Muscle layer of duodenum (tissue), 2 donors: ENCODE measurements at regions not wholly inside any gene's neighbourhood (a gene's known extent, or its start where the extent isn't known, plus 50 kb on each side); places are given as distances from the start of the nearest gene placed in this dataset.

Experiments used
- H3K27ac ChIP-seq: one replicate; pipeline ENCODE4 v1.7.0; 2013; ENCODE audit warnings: mild to moderate bottlenecking, low read length
- H3K27me3 ChIP-seq: one replicate; pipeline ENCODE4 v1.7.0; 2013; ENCODE audit warnings: low read depth, mild to moderate bottlenecking, control low read depth, low read length
- H3K36me3 ChIP-seq, 2 donors: one replicate each; pipeline ENCODE4 v1.7.0; 2013; ENCODE audit warnings: low read length in 2 of 2, control low read depth in 1 of 2, mild to moderate bottlenecking in 1 of 2; ENCODE audit not compliant: insufficient read depth in 2 of 2, control insufficient read depth in 1 of 2
- H3K4me1 ChIP-seq, 2 donors: one replicate each; pipeline ENCODE4 v1.7.0; 2013; ENCODE audit warnings: low read length in 2 of 2, mild to moderate bottlenecking in 2 of 2, control low read depth in 1 of 2, moderate library complexity in 1 of 2; ENCODE audit not compliant: insufficient read depth in 2 of 2, control insufficient read depth in 1 of 2
- H3K4me3 ChIP-seq, 2 donors: one replicate each; pipeline ENCODE4 v1.7.0; 2013; ENCODE audit warnings: low read length in 2 of 2, low read depth in 1 of 2, mild to moderate bottlenecking in 1 of 2
- H3K9me3 ChIP-seq, 2 donors: one replicate each; pipeline ENCODE4 v1.7.0; 2013; ENCODE audit warnings: low read length in 2 of 2, control low read depth in 1 of 2, mild to moderate bottlenecking in 1 of 2; ENCODE audit not compliant: control insufficient read depth in 1 of 2
- donor health status: healthy.

- Histone ChIP-seq H3K36me3 (no peaks in the 10 kb centered on the region), H3K4me1 (no peaks in the 10 kb centered on the region)
These were observed 137.4 kb downstream of the PAPOLA start for GRCh38 chr14:96639550-96639949.

GRCh38 chr14:96648506-96649326 lies 146.5 kb downstream of the PAPOLA start:
- Histone ChIP-seq H3K9me3 (peaks cover 0 to 17% of the 10 kb centered on the region in 2 donors), H3K4me1 (no peaks in the 10 kb centered on the region), H3K27ac (no peak overlapping the region), H3K36me3 (no peaks in the 10 kb centered on the region), H3K4me3 (no peak overlapping the region), H3K27me3 (no peaks in the 10 kb centered on the region)

More at GRCh38 chr14:96639550-96639949, 137.4 kb downstream of the PAPOLA start:
- peaks cover 0 to 4% of the 10 kb centered on the region in 2 donors for H3K9me3 ChIP-seq
- H3K27ac ChIP-seq: no peak overlapping the region
- H3K4me3 ChIP-seq: no peak overlapping the region
- H3K27me3 ChIP-seq: no peaks in the 10 kb centered on the region

GRCh38 chr14:96649327-96649601 lies 147.1 kb downstream of the PAPOLA start:
- Histone ChIP-seq H3K27me3 (no peaks in the 10 kb centered on the region), H3K36me3 (no peaks in the 10 kb centered on the region), H3K27ac (no peak overlapping the region), H3K4me1 (no peaks in the 10 kb centered on the region), H3K4me3 (no peak overlapping the region), H3K9me3 (peaks cover 0 to 17% of the 10 kb centered on the region in 2 donors)

GRCh38 chr14:96653597-96653996 lies 143.6 kb upstream of the VRK1 start:
- Histone ChIP-seq H3K36me3 (no peaks in the 10 kb centered on the region), H3K27me3 (no peaks in the 10 kb centered on the region), H3K27ac (no peak overlapping the region), H3K4me1 (no peaks in the 10 kb centered on the region), H3K4me3 (no peak overlapping the region), H3K9me3 (peaks cover 0 to 18% of the 10 kb centered on the region in 2 donors)

GRCh38 chr14:96658611-96659010 lies 138.6 kb upstream of the VRK1 start:
- H3K36me3 ChIP-seq: no peaks in the 10 kb centered on the region
- no peak overlapping the region for H3K27ac ChIP-seq
- no peak overlapping the region for H3K4me3 ChIP-seq
- H3K27me3 ChIP-seq: no peaks in the 10 kb centered on the region
- H3K4me1 ChIP-seq: no peaks in the 10 kb centered on the region
- H3K9me3 ChIP-seq: peaks cover 0 to 14% of the 10 kb centered on the region in 2 donors

GRCh38 chr14:96660123-96660522 lies 137.1 kb upstream of the VRK1 start:
- Histone ChIP-seq H3K27me3 (no peaks in the 10 kb centered on the region), H3K9me3 (peaks cover 0 to 14% of the 10 kb centered on the region in 2 donors), H3K4me1 (no peaks in the 10 kb centered on the region), H3K36me3 (no peaks in the 10 kb centered on the region), H3K4me3 (no peak overlapping the region), H3K27ac (no peak overlapping the region)

- Histone ChIP-seq H3K4me3 (no peak overlapping the region), H3K36me3 (no peaks in the 10 kb centered on the region), H3K27me3 (no peaks in the 10 kb centered on the region), H3K4me1 (no peaks in the 10 kb centered on the region), H3K9me3 (peaks cover 0 to 14% of the 10 kb centered on the region in 2 donors), H3K27ac (no peak overlapping the region)
These were observed 136.5 kb upstream of the VRK1 start for GRCh38 chr14:96660667-96661066.

GRCh38 chr14:96661244-96661969 lies 135.8 kb upstream of the VRK1 start:
- no peaks in the 10 kb centered on the region for H3K27me3 ChIP-seq
- no peaks in the 10 kb centered on the region for H3K4me1 ChIP-seq
- H3K36me3 ChIP-seq: no peaks in the 10 kb centered on the region
- peaks cover 0 to 12% of the 10 kb centered on the region in 2 donors for H3K9me3 ChIP-seq
- H3K27ac ChIP-seq: no peak overlapping the region
- H3K4me3 ChIP-seq: no peak overlapping the region

GRCh38 chr14:96662116-96662970 lies 134.8 kb upstream of the VRK1 start:
- H3K27ac ChIP-seq: no peak overlapping the region

GRCh38 chr14:96663076-96663475 lies 134.1 kb upstream of the VRK1 start:
- no peak overlapping the region for H3K4me3 ChIP-seq
- no peak overlapping the region for H3K27ac ChIP-seq

More at GRCh38 chr14:96662116-96662970, 134.8 kb upstream of the VRK1 start:
- H3K4me3 ChIP-seq: no peak overlapping the region
- H3K27me3 ChIP-seq: no peaks in the 10 kb centered on the region
- H3K9me3 ChIP-seq: peaks cover 0 to 2% of the 10 kb centered on the region in 2 donors
- H3K36me3 ChIP-seq: no peaks in the 10 kb centered on the region
- H3K4me1 ChIP-seq: no peaks in the 10 kb centered on the region

GRCh38 chr14:96663491-96664067 lies 133.6 kb upstream of the VRK1 start:
- Histone ChIP-seq H3K4me1 (no peaks in the 10 kb centered on the region), H3K9me3 (no peaks in the 10 kb centered on the region), H3K27me3 (no peaks in the 10 kb centered on the region), H3K36me3 (no peaks in the 10 kb centered on the region), H3K4me3 (no peak overlapping the region), H3K27ac (no peak overlapping the region)

More at GRCh38 chr14:96663076-96663475, 134.1 kb upstream of the VRK1 start:
- no peaks in the 10 kb centered on the region for H3K4me1 ChIP-seq
- H3K9me3 ChIP-seq: no peaks in the 10 kb centered on the region
- no peaks in the 10 kb centered on the region for H3K36me3 ChIP-seq
- no peaks in the 10 kb centered on the region for H3K27me3 ChIP-seq
